ENCODE measurements at regions not wholly inside any gene's neighbourhood (a gene's known extent, or its start where the extent isn't known, plus 50 kb on each side); places are given as distances from the start of the nearest gene placed in this dataset.

DNA sequence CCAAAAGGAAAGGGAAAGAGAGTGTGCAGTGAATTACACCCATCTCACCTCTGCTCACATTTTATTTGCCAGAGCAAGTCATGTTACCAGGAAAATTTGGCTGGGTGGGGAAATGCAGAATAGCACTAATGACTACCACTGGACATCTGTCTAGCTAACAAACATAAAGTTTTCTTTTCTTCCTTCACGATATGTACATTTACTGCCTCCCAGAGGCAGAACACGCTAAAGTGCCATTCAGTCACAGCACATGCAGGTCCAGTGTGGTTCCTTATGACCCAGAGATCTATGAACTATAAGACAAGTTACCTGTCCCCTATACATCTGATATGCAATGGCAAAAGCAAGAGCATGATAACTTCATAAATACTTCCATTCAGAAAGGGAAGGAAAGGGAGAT is 194.1 kb downstream of the OGFRL1 start:
- TF ChIP-seq CTCF (IDR thresholded peaks at IDR 0.05; ENCODE audit: low read length) = no peak
- no peak for TF ChIP-seq EZH2 (optimal IDR thresholded peaks at IDR 0.05; ENCODE audit: low read depth, low read length)
- no peak for TF ChIP-seq EZH2phosphoT487 (IDR thresholded peaks at IDR 0.05; ENCODE audit: low read length)

Data from MM.1S (cell line).